ENCODE measurements at regions not wholly inside any gene's neighbourhood (a gene's known extent, or its start where the extent isn't known, plus 50 kb on each side); places are given as distances from the start of the nearest gene placed in this dataset.
"Not testable (repeated sequence)": the region's sequence is repeated elsewhere in the genome, so short reads cannot be mapped to it uniquely, and the experiment has no call there.

DNA sequence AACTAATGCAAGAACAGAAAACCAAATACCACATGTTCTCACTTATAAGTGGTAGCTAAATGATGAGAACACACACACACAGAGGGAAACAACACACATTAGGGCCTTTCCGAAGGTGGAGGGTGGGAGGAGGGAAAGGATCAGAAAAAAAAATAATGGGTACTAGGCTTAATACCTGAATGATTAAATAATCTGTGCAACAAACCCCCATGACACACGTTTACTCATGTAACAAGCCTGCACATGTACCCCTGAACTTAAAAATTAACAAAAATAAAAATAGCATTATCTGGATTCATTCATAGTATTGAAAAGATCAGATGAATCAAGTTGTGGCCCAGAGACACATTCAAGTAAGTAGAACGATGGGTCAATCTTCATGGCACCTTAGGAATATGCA, 159.5 kb upstream of the POT1 start:
- DNase-seq = no peak

GRCh38 chr7:125088555-125088954, 158.9 kb upstream of the POT1 start:
- no peak for DNase-seq

DNA sequence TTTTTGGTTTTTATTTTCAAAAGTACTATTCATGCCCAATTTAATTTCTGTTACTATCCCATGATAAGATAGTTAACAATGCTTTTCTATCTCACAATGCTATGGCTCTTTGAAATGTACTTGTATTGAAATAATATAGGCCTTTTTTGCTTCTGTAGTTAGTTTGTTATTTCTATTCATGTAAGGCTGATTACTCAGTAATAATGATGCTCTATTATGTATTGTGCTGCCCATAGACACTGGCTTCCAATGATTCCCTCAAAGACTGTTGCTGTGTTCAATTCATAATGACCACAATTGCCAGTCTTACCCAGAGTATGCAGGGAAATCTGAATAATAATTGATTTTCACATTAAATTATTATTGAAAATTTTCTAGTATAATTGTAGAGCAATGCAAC, 155.5 kb upstream of the POT1 start:
- DNase-seq = no peak

DNA sequence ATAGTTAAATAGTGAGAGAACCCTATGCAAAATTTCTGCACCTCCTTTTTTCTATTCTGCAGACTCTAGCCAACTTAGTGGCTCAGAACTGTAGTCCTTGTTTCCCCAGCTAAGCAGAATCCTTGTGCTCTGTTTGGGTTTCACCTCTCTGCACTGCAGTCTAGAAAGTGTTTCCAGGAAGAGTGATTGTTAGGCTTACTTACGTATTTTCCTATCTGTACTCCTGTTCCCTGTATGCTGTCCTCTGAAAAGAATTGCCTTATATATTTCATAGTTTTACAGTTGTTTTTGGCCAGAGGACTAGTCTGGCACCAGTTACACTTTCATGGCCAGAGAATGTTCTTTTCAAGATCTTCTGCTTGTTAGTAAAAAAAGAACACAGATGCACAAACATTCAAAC, 154.6 kb upstream of the POT1 start:
- DNase-seq = no peak

DNA sequence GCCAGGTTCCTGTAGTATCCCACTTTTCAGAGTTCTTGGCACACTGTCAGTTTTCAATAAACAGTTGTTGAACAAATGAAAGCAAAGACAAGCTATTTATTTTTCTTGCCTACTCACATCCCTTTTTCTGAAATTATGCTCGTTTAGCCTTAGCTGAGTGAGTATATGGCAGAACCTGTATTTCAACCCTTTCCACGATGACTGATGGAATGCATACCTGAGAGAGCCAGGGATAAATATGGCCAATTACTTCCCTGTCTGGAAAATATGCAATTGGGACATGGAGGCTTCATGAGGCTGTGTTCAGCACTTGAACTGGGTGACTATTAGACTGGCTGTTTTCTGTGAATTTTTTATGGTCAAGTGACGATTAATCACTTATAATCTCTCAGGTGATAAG, 144.5 kb upstream of the POT1 start:
- no peak for DNase-seq

DNA sequence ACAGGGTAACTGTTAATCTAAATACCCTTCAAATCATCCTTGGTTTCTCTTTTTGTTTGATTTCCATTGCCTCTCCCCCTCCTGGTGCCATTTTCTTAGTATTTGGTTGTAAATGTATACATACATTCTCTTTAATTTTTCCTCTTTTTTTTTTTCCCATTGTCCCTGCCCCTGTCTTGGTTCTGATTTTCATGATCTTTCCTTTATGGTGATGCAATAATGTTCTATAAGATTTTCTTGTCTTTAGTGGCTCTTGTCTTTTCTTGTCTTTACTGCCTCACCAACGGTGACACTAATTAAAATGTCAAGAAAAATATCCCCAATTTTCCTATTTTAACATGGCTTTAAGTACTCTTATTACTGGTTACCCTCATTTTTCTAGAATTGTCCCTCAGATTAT, 135.9 kb upstream of the POT1 start:
- no peak for DNase-seq

- no peak for DNase-seq
Measured at GRCh38 chr7:125065001-125065400, 135.4 kb upstream of the POT1 start.

DNA sequence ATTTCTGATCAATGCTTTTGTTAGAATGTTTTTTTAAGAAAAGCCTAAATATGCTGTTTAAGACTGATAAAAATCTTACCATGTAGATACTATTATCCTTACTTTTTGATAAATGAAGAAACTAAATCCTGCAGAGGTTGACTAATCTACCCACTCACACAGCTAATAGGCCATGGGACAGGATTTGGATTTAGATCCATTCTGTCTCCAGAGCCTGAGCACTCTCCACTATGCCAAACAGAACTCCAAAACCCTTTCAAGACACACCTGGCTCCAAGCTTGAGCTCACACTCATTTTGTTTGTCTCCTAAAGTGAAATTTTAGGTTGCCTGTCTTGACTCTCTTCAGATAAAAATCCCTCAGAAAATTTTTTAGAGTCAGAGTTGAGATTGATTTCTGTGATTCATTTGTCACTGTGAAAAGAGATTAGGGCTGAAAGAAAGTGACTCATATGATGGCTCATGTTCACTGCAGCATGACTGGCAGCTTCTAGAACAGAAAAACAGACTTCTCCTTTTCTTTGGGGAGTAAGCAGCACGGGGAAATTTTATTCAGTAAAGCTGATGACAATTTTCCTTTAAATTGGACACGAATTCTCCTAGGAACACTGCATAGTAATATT, 132.3 kb upstream of the POT1 start:
- no peak for DNase-seq

- DNase-seq = not testable (repeated sequence)
Measured at GRCh38 chr7:125061083-125061745, 131.6 kb upstream of the POT1 start.

GRCh38 chr7:125059861-125060456, 130.3 kb upstream of the POT1 start:
- no peak for DNase-seq

DNA sequence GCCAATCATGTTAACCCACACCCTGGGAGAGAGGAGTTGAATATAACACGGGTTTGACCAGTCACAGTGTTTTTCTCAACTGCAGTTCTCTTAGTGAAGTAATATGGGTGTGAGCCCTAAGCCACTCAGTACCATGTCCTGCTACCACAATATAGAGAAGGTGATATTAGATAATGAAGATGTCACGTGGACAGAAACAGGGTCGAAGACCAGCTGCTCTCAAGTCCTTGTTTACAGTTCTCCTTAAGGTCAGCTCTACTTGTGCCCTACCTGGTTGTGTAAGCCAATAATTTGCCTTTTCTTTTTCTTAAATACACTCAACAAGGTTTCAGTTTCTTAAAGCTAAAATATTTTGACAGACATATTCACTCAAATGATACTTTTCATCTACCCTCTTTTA, 128.3 kb upstream of the POT1 start:
- DNase-seq = no peak

DNA sequence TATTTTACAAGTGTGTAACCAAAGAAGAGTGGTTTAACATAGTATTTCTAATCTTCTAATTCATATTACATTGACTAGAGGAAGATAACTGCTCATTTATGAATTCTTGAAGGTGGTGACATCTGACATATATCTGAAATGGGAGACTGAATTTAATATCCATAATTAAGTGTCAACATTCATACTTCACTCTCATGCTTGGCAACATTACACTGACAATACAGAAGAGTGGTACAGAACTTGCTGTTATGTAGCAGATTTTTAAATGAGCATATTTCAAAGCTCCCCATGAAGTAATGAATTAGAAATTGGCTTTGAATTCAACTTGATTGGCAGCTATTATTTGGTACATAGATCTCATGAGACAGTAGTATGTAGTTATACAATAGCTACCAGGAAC, 125.8 kb upstream of the POT1 start:
- DNase-seq = no peak

GRCh38 chr7:125046767-125047166, 117.1 kb upstream of the POT1 start:
- DNase-seq = no peak

DNA sequence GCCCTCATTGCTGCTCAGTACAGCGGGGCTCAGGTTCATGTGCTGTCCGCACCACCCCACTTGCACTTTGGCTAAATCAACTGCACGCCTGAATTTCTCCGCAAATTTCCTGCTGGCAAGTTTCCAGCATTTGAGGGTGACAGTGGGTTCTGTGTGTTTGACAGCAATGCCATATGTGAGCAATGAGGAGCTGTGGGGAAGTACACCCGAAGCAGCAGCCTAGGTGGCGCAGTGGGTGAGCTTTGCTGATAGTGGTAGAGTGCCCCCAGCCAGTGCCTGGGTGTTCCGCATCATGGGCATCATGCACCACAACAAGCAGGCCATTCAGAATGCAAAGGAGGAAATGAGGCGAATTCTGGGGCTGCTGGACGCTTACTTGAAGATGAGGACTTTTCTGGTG, 103.9 kb upstream of the POT1 start:
- DNase-seq = no peak

DNA sequence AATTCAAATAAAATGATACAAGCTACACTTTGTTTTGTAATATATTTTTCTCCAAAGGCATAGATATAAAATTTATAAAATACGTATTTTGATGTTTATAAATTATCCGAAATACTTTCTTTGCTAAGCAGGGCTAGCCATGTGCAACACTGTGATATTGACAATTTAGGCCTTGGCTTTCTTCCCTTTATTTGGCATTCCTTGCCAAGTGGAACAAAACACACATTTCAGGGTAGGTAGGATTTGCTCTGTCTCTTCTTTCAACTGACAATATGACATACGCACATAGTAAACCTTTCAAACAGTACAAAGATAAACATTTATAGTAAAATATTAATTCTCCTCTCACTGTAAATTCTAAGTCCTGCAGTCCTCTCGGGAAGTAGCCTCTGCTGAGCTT, 103.3 kb upstream of the POT1 start:
- no peak for DNase-seq

DNA sequence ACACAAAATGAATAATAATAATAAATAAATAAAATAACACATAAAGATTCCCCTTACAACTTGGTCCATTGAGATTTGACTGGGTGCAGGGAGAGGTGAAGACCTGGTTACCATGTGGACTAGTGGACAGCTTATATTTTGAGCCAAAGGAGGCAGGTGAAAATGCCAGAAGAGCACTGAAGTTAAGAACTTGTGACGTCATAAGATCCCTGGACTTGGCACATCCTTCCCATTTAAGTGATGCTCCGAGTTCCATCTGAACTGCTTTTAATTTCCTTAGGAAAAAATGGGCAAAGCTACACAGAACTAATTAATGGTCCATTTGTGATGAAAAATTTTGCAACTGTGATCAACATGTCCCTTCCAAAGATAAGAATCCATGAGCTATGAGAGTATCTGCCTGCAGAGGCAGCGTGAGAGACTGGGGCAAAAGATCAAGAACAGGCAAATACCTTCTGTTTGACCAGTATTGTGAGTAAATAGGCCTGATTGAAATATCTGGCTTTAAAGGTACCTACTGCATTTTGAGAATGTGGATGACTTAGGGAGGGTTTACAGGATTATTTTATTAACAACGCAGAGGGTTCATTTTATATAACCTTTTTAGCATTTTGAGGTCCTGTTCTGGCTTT, 101.2 kb upstream of the POT1 start:
- no peak for DNase-seq

DNA sequence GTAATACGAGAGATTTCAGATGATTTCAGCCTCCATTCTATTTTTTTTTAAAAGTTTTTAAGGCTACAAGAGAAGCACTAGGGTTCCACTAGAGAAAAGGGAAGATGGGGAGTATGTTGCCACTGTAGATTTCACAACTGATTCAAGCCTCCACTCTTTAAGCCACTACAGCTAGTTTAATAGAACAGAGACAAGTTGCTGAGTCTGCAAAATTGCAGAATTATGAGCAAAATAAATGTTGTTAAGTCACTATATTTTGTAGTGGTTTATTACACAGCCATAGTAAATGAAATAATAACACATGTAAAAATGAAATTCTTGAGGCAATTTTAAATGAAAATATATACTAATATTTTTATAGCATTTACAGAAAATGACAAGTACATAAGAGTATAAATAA, 96.0 kb upstream of the POT1 start:
- no peak for DNase-seq

DNA sequence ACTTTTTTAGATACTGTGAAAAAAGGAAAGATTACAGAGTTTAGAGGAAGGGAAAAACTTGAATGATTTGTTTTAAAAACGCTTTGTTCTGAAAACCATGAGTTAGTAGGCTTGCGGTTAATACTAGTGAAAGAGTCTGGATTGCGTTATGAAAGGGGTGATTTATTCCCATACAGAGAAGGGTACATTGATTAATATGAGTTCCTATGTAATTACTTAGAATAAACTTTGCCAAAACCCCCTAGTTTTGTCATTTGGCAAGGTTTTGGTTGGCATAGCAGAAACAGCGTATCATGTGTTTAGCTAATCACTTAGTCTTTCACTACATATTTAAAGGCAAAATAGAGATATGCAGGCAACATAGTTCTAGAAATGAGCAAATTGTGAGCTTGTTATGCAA, 91.2 kb upstream of the POT1 start:
- no peak for DNase-seq

DNA sequence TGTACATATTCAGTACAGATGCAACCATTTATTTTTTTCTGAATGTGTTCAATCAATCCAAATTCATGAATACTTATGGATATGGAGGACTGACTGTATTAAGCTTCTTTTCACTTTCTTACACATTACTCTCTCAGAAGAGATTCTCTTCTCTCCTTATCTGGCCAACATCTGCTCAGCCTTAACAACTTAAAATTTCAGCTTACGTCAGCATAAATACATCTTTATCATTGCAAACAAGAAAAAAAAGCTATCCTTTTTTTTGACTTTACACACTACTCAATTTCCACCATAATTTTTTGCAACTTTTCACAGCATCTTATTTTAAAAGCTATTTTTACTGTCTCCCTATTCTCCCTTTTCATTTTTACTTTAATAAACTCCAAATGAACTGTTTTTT, 80.9 kb upstream of the POT1 start:
- DNase-seq = no peak

DNA sequence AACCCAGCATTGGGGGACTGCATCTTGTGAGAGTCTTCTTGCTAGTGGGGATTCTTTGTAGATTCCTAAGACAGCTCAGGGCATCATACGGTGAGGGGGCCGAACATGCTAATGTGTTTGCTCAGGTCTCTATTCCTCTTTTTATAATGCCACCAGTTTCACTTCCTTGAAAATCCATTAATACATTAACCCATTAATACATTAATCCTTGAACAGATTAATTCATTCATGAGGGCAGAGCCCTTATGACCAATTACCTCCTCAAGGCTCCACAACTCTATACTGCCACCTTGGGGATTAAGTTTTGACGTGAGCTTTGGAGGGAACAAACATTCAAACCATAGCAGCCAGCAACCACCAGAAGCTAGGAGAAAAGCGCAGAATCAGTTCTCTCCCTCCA, 67.2 kb upstream of the POT1 start:
- no peak for DNase-seq

- DNase-seq = no peak
Measured at GRCh38 chr7:124992851-124993562, 63.4 kb upstream of the POT1 start.

GRCh38 chr7:124989911-124990310, 60.3 kb upstream of the POT1 start:
- DNase-seq = no peak

Data from retina (tissue), 1 donor.